K562 (cell line): ENCODE measurements at regions not wholly inside any gene's neighbourhood (a gene's known extent, or its start where the extent isn't known, plus 50 kb on each side); places are given as distances from the start of the nearest gene placed in this dataset.

ENCODE experiments used
- ATAC-seq: fragments of 200-7000 bp; cut with Tn5 transposase; 3 replicates; pipeline ENCODE4 v1.9.1; 2020; ENCODE audit warnings: moderate library complexity
- BruUV-seq: library from RNA; stranded (reverse); fragments of 400-500 nt; replicated peaks from 2 replicates; lab custom pipeline; 2021; lab: Mats Ljungman, UMichigan
- CTCF ChIA-PET: fragments of 300-600 bp; formaldehyde crosslinking; extraction: SDS; loops from one replicate; lab custom pipeline; 2021; ENCODE audit warnings: low intra/inter-chr PET ratio; lab: Yijun Ruan, JAX
- POLR2A ChIA-PET: fragments of 300-600, 350-650 bp; sonication (Branson Sonifier 250); formaldehyde crosslinking; extraction: SDS; loops from one replicate; lab custom pipeline; 2021; ENCODE audit warnings: antibody characterized with exemption, inconsistent platforms; lab: Yijun Ruan, JAX
- DNase-seq, 4 experiments: peaks; one replicate each; pipeline versions ENCODE4 v3.0.0 to v3.0.0-alpha.2; 2011 to 2018; ENCODE audit warnings: low spot score in 3 of 4, mixed read lengths in 3 of 4; ENCODE audit errors: extremely low read depth in 1 of 4
- FAIRE-seq: peaks from 2 replicates; lab custom pipeline; 2011; peaks lifted over from hg19 to GRCh38; lab: Jason Lieb, UNC
- H2AFZ ChIP-seq: 2 replicates; pipeline ENCODE4 v1.6.0; 2011; ENCODE audit warnings: low read depth, low read length, control low read depth, inconsistent platforms
- H3K27ac ChIP-seq: fragments of 200-600 bp; 3 replicates; pipeline ENCODE4 v1.8.0; 2011; ENCODE audit warnings: low read depth, mild to moderate bottlenecking, control low read depth, inconsistent platforms, low read length, moderate library complexity, mixed read lengths; ENCODE audit errors: extremely low read depth
- H3K27me3 ChIP-seq, 2 experiments: fragments of 300-600 bp in 1 of 2; 2 replicates in 1 of 2; 3 replicates in 1 of 2; pipeline versions ENCODE4 v1.6.0 to v1.8.0; 2011; ENCODE audit warnings: inconsistent platforms in 2 of 2, low read length in 2 of 2, mild to moderate bottlenecking in 1 of 2, mixed read lengths in 1 of 2, moderate library complexity in 1 of 2; ENCODE audit not compliant: control insufficient read depth in 2 of 2, insufficient read depth in 2 of 2
- H3K36me3 ChIP-seq: fragments of 300-600 bp; 3 replicates; pipeline ENCODE4 v1.8.0; 2011; ENCODE audit warnings: mild to moderate bottlenecking, low read length, inconsistent platforms; ENCODE audit not compliant: control insufficient read depth, insufficient read depth
- H3K4me1 ChIP-seq, 2 experiments: fragments of 200-600 bp in 1 of 2; replicated peaks in 1 of 2; 2 replicates in 1 of 2; 3 replicates in 1 of 2; pipeline versions ENCODE4 v1.5.1 to v1.8.0; 2011; ENCODE audit warnings: inconsistent platforms in 2 of 2, low read length in 2 of 2, mild to moderate bottlenecking in 1 of 2, mixed read lengths in 1 of 2, moderate library complexity in 1 of 2; ENCODE audit not compliant: control insufficient read depth in 2 of 2, insufficient read depth in 2 of 2
- H3K4me2 ChIP-seq: 2 replicates; pipeline ENCODE4 v1.6.1; 2011; ENCODE audit warnings: low read length, control low read depth, inconsistent platforms, mixed read lengths; ENCODE audit not compliant: insufficient read depth
- H3K4me3 ChIP-seq: fragments of 200-600 bp; sonication (generic), shearing (Covaris generic); 2 replicates; pipeline ENCODE4 v1.5.1; 2016; ENCODE audit warnings: control low read depth, inconsistent platforms
- H3K79me2 ChIP-seq: fragments of 200-600 bp; 3 replicates; pipeline ENCODE4 v1.8.0; 2011; ENCODE audit warnings: low read length, inconsistent platforms; ENCODE audit not compliant: control insufficient read depth, insufficient read depth
- H3K9ac ChIP-seq, 2 experiments: 2 replicates each; pipeline versions ENCODE4 v1.6.0 to v1.6.1; 2011; ENCODE audit warnings: low read depth in 2 of 2, low read length in 2 of 2, control low read depth in 1 of 2, inconsistent platforms in 1 of 2, mild to moderate bottlenecking in 1 of 2, mixed read lengths in 1 of 2; ENCODE audit not compliant: insufficient read depth in 1 of 2
- H3K9me1 ChIP-seq: one replicate; pipeline ENCODE4 v1.6.0; 2011; ENCODE audit warnings: inconsistent platforms, mild to moderate bottlenecking, low read length, moderate library complexity; ENCODE audit not compliant: control insufficient read depth, insufficient read depth
- H3K9me3 ChIP-seq: replicated peaks from 2 replicates; pipeline ENCODE4 v1.5.1; 2011; ENCODE audit warnings: low read depth, low read length, inconsistent platforms; ENCODE audit not compliant: control insufficient read depth, insufficient read depth
- H4K20me1 ChIP-seq: replicated peaks from 2 replicates; pipeline ENCODE4 v1.6.1; 2011; ENCODE audit warnings: low read length, inconsistent platforms, mixed read lengths; ENCODE audit not compliant: control insufficient read depth, insufficient read depth
- EGR1 ChIP-seq: fragments of 450-650 bp; conservative IDR thresholded peaks from 2 replicates; pipeline ENCODE4 v1.6.1; 2017; ENCODE audit warnings: mild to moderate bottlenecking
- FOXJ2 ChIP-seq: fragments of 200-800 bp; sonication (Bioruptor generic); IDR thresholded peaks from 2 replicates; pipeline ENCODE4 v1.6.1; 2016; ENCODE audit warnings: missing genetic modification characterization, missing compliant biosample characterization
- HDAC1 ChIP-seq, 2 experiments: fragments of 450-650 bp; IDR thresholded peaks; 2 replicates each; pipeline ENCODE4 v1.6.1; 2016 to 2017; ENCODE audit warnings: inconsistent platforms in 1 of 2, mild to moderate bottlenecking in 1 of 2, moderate library complexity in 1 of 2
- HNRNPUL1 ChIP-seq: fragments of 200-400 bp; formaldehyde crosslinking; IDR thresholded peaks from 2 replicates; pipeline ENCODE4 v1.6.1; 2017; ENCODE audit warnings: low read length
- NFIC ChIP-seq: fragments of 450-650 bp; IDR thresholded peaks from 2 replicates; pipeline ENCODE4 v1.6.1; 2017; ENCODE audit warnings: mild to moderate bottlenecking, inconsistent platforms
- NFIX ChIP-seq: fragments of 250-450 bp; sonication (Bioruptor Pico); IDR thresholded peaks from 2 replicates; pipeline ENCODE4 v1.4.0; 2020; ENCODE audit warnings: low read depth, mild to moderate bottlenecking, moderate library complexity
- NFRKB ChIP-seq: fragments of 450-650 bp; IDR thresholded peaks from 2 replicates; pipeline ENCODE4 v1.6.1; 2016; ENCODE audit warnings: low read depth
- SMAD1 ChIP-seq: fragments of 150-350 bp; IDR thresholded peaks from 2 replicates; pipeline ENCODE4 v1.6.1; 2014; ENCODE audit warnings: low read length, low read depth; ENCODE audit not compliant: partially characterized antibody
- TEAD4 ChIP-seq, 2 experiments: sonication (generic) in 1 of 2; formaldehyde crosslinking in 1 of 2; IDR thresholded peaks; 2 replicates each; pipeline versions ENCODE4 v1.6.1 to v1.8.0; 2012 to 2022; ENCODE audit warnings: borderline replicate concordance in 1 of 2, inconsistent platforms in 1 of 2, low read length in 1 of 2, mild to moderate bottlenecking in 1 of 2, missing genetic modification reagents in 1 of 2
- ZKSCAN3 ChIP-seq: fragments of 250-450 bp; sonication (Bioruptor Pico); IDR thresholded peaks from 2 replicates; pipeline ENCODE4 v1.4.0; 2020
- ZNF239 ChIP-seq: fragments of 250-450 bp; sonication (Bioruptor Pico); IDR thresholded peaks from 2 replicates; pipeline ENCODE4 v1.4.0; 2020; ENCODE audit warnings: mild to moderate bottlenecking
- ZNF282 ChIP-seq: sonication (generic); formaldehyde crosslinking; IDR thresholded peaks from 2 replicates; pipeline ENCODE4 v1.8.1; 2023; ENCODE audit warnings: missing genetic modification reagents
- ZNF408 ChIP-seq: fragments of 250-450 bp; sonication (Bioruptor Pico); IDR thresholded peaks from 2 replicates; pipeline ENCODE4 v1.4.0; 2020; ENCODE audit warnings: low read depth, mild to moderate bottlenecking, moderate library complexity
- ZNF436 ChIP-seq: fragments of 250-450, 450-650 bp; sonication (Bioruptor Pico); formaldehyde crosslinking; IDR thresholded peaks from 2 replicates; pipeline ENCODE4 v1.7.0; 2020; ENCODE audit warnings: mild to moderate bottlenecking
- ZNF75A ChIP-seq: fragments of 450-650 bp; formaldehyde crosslinking; IDR thresholded peaks from 2 replicates; pipeline ENCODE4 v1.4.0; 2020; ENCODE audit warnings: mild to moderate bottlenecking
- ZNF764 ChIP-seq: fragments of 250-450 bp; sonication (Bioruptor Pico); IDR thresholded peaks from 2 replicates; pipeline ENCODE4 v1.4.0; 2020; ENCODE audit warnings: low read depth, mild to moderate bottlenecking, moderate library complexity
- WGBS: fragments of 100-300 bp; shearing (Covaris generic); methylation state at CpG from one replicate; pipeline ENCODE4 v1.1.6; 2016; ENCODE audit warnings: low coverage, mixed read lengths; ENCODE audit not compliant: insufficient coverage; ENCODE audit errors: missing lambda C conversion rate; 5-methylcytosine and 5-hydroxymethylcytosine counted together
- in situ Hi-C: fragments of 300-500 bp; cut with MboI; formaldehyde crosslinking; loops from 4 replicates; pipeline ENCODE4 v1.15.0; 2018; ENCODE audit warnings: inconsistent platforms, mixed read lengths
- intact Hi-C: fragments of 100-400 bp; cut with micrococcal nuclease; formaldehyde crosslinking; loops from 2 replicates; pipeline ENCODE4 v1.14.2; 2022

GRCh38 chr2:200099256-200099655, 143.9 kb downstream of the MAIP1 start (continued):
- TF ChIP-seq ZNF764 (CRISPR knock-in tag) (no peak), ZKSCAN3 (CRISPR knock-in tag) (no peak)

DNA sequence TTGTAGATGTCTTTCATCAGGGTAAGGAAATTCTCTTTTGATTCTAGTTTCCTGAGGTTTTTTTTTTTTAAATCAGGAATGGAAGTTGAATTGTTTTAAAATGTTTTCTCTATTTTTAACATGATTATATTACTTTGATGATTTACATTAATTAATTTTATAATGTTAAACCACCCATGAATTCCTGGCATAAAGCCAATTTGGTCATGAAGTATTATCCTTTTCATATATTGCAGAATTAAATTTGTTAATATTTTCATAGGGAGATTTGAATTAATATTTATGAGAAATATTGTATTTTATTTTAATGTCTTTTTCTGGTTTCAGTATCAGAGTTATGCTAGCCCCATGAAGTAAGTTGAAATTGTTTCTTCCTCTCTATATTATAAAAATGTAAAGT, 144.6 kb downstream of the MAIP1 start:
- ATAC-seq (no peak), DNase-seq (no peak), FAIRE-seq (no peak)
- peaks cover 0 to 2% of the 10 kb centered on the region in 2 experiments; a peak in 2 of 5 replicates for H3K4me1 ChIP-seq
- ChIA-PET POLR2A (no interaction called here), CTCF (no interaction called here)
- no peaks in the 10 kb centered on the region for H4K20me1 ChIP-seq
- no peaks in the 10 kb centered on the region for H3K27me3 ChIP-seq
- no peak overlapping the region for H3K4me2 ChIP-seq
- H3K9me3 ChIP-seq = no peaks in the 10 kb centered on the region
- H3K27ac ChIP-seq = no peak overlapping the region
- no peak overlapping the region for H3K9ac ChIP-seq
- intact Hi-C loops = no loop called here
- in situ Hi-C loops = no loop called here
- H3K36me3 ChIP-seq = no peaks in the 10 kb centered on the region
- TF ChIP-seq HDAC1 (IDR thresholded peaks at IDR 0.05) (no peak), NFIC (peak; percentile 69), NFIX (peak; percentile 78)
- no peak overlapping the region for H3K4me3 ChIP-seq
- H2AFZ ChIP-seq = no peak overlapping the region
- H3K79me2 ChIP-seq = no peaks in the 10 kb centered on the region
- no peaks in the 10 kb centered on the region for H3K9me1 ChIP-seq
- no TSS peak for BruUV-seq

DNA sequence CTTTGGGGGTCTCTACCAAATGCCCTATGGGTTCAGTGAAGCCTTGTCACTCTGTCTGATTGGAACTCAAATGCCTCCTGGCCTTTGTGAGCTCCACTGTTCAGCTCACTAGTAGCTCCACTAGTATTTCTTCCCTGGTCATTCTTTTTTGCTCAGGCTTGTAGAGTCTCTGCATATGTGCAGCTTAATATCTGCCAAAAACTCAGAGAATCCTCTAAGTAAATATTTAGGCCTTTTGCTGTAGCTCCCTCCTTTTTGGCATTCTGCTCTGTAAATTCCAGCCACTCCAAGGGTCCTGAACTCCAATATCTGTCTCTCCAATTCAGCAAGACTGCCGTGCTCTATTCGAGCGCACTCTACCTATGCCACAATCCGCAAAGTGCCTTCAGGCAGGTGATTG, 146.5 kb downstream of the MAIP1 start:
- WGBS = 86% methylated on average over 3 of the region's 4 CpGs
- no peak overlapping the region for H2AFZ ChIP-seq
- TF ChIP-seq TEAD4 (IDR thresholded peaks at IDR 0.05; ENCODE audit: low read length) (no peak), TEAD4 (CRISPR knock-in tag; IDR thresholded peaks at IDR 0.05; ENCODE audit: borderline replicate concordance) (no peak), FOXJ2 (no peak), NFRKB (no peak), ZNF408 (no peak), ZNF75A (CRISPR knock-in tag) (no peak), HNRNPUL1 (no peak), ZNF436 (CRISPR knock-in tag) (no peak), SMAD1 (no peak), EGR1 (no peak), ZNF282 (CRISPR knock-in tag) (no peak), ZNF239 (no peak)
- in situ Hi-C loops (no loop called here), intact Hi-C loops (no loop called here)
- no peaks in the 10 kb centered on the region for H4K20me1 ChIP-seq
- H3K27me3 ChIP-seq = no peaks in the 10 kb centered on the region
- no peak overlapping the region for H3K9ac ChIP-seq
- no TSS peak for BruUV-seq
- no peaks in the 10 kb centered on the region for H3K9me1 ChIP-seq
- H3K36me3 ChIP-seq = no peaks in the 10 kb centered on the region
- H3K27ac ChIP-seq = no peak overlapping the region
- no peak overlapping the region for H3K4me2 ChIP-seq
- H3K4me1 ChIP-seq = no peaks in the 10 kb centered on the region
- H3K4me3 ChIP-seq = no peak overlapping the region
- H3K9me3 ChIP-seq = no peaks in the 10 kb centered on the region
- ChIA-PET CTCF (no interaction called here), POLR2A (no interaction called here)
- no peaks in the 10 kb centered on the region for H3K79me2 ChIP-seq
- FAIRE-seq = no peak
- no peak for ATAC-seq
- DNase-seq = no peak
